HCT116 (cell line): ENCODE measurements at regions not wholly inside any gene's neighbourhood (a gene's known extent, or its start where the extent isn't known, plus 50 kb on each side); places are given as distances from the start of the nearest gene placed in this dataset.
"Not testable (repeated sequence)": the region's sequence is repeated elsewhere in the genome, so short reads cannot be mapped to it uniquely, and the experiment has no call there.

Experiments used
- ATAC-seq: fragments of 200-7000 bp; cut with Tn5 transposase; 2 replicates; pipeline ENCODE4 v1.9.1; 2020; ENCODE audit warnings: mild to moderate bottlenecking, moderate library complexity
- BruUV-seq: library from RNA; stranded (reverse); fragments of 400-500 nt; replicated peaks from 2 replicates; lab custom pipeline; 2021; lab: Mats Ljungman, UMichigan
- CTCF ChIA-PET: fragments of 300-600 bp; sonication (Branson Sonifier 250); formaldehyde crosslinking; loops from one replicate; lab custom pipeline; 2021; ENCODE audit warnings: antibody characterized with exemption; lab: Charles Lee
- POLR2A ChIA-PET: fragments of 300-600, 350-600 bp; sonication (Branson Sonifier 250); formaldehyde crosslinking; loops from one replicate; lab custom pipeline; 2021; ENCODE audit warnings: antibody characterized with exemption; lab: Charles Lee
- RAD21 ChIA-PET, 2 experiments: fragments of 300-600 bp; sonication (Branson Sonifier 250); formaldehyde crosslinking; loops; one replicate each; lab custom pipeline; 2023; ENCODE audit warnings: low total read pairs in 2 of 2; ENCODE audit not compliant: uncharacterized antibody in 2 of 2, unreplicated experiment in 2 of 2, low non-redundant PET in 1 of 2; lab: Charles Lee
- DNase-seq: peaks from one replicate; pipeline ENCODE4 v3.0.0-alpha.2; 2010; ENCODE audit warnings: low read depth, low spot score
- H2AFZ ChIP-seq: fragments of 200-600 bp; shearing (Covaris generic), sonication (generic); 2 replicates; pipeline ENCODE4 v1.6.1; 2017; ENCODE audit warnings: low read depth, mixed run types, mixed read lengths, antibody characterized with exemption, low read length; ENCODE audit not compliant: poor library complexity, severe bottlenecking
- H3K27ac ChIP-seq: 2 replicates; pipeline ENCODE4 v1.5.1; 2012; ENCODE audit warnings: low read depth, low read length
- H3K27me3 ChIP-seq: fragments of 200-600 bp; sonication (generic); 2 replicates; pipeline ENCODE4 v1.6.1; 2016; ENCODE audit warnings: mixed run types, low read length, mixed read lengths; ENCODE audit not compliant: insufficient read depth
- H3K36me3 ChIP-seq, 2 experiments: fragments of 200-500 bp in 1 of 2; fragments of 200-600 bp in 1 of 2; sonication (Bioruptor generic) in 1 of 2; sonication (generic) in 1 of 2; 2 replicates each; pipeline versions ENCODE4 v1.5.1 to v1.6.1; 2014 to 2016; ENCODE audit warnings: low read length in 2 of 2, inconsistent platforms in 1 of 2, mixed read lengths in 1 of 2, mixed run types in 1 of 2; ENCODE audit not compliant: insufficient read depth in 2 of 2, control insufficient read depth in 1 of 2
- H3K4me1 ChIP-seq, 2 experiments: fragments of 200-600 bp in 1 of 2; sonication (generic) in 1 of 2; 2 replicates each; pipeline versions ENCODE4 v1.5.1 to v1.6.1; 2012 to 2017; ENCODE audit warnings: low read length in 2 of 2, inconsistent platforms in 1 of 2, mild to moderate bottlenecking in 1 of 2, mixed read lengths in 1 of 2, mixed run types in 1 of 2, moderate library complexity in 1 of 2; ENCODE audit not compliant: insufficient read depth in 2 of 2, control insufficient read depth in 1 of 2
- H3K4me2 ChIP-seq: fragments of 200-600 bp; sonication (generic); 2 replicates; pipeline ENCODE4 v1.6.1; 2017; ENCODE audit warnings: mixed run types, low read length, mixed read lengths
- H3K4me3 ChIP-seq, 2 experiments: fragments of 200-600 bp in 1 of 2; sonication (generic) in 1 of 2; replicated peaks in 1 of 2; 2 replicates each; pipeline ENCODE4 v1.5.1; 2011 to 2016; ENCODE audit warnings: low read length in 2 of 2, control low read depth in 1 of 2, low read depth in 1 of 2, mild to moderate bottlenecking in 1 of 2, mixed read lengths in 1 of 2, mixed run types in 1 of 2
- H3K79me2 ChIP-seq: fragments of 200-600 bp; sonication (generic); 2 replicates; pipeline ENCODE4 v1.6.1; 2017; ENCODE audit warnings: mild to moderate bottlenecking, mixed run types, low read length, moderate library complexity, mixed read lengths; ENCODE audit not compliant: insufficient read depth
- H3K9ac ChIP-seq: fragments of 200-600 bp; sonication (generic); 2 replicates; pipeline ENCODE4 v1.6.1; 2016; ENCODE audit warnings: low read length, mixed read lengths
- H3K9me2 ChIP-seq: fragments of 200-600 bp; sonication (generic), shearing (Covaris generic); 2 replicates; pipeline ENCODE4 v1.6.1; 2017; ENCODE audit warnings: mixed run types, mild to moderate bottlenecking, moderate library complexity; ENCODE audit not compliant: insufficient read depth
- H3K9me3 ChIP-seq, 2 experiments: fragments of 200-500 bp in 1 of 2; fragments of 200-600 bp in 1 of 2; sonication (Bioruptor generic) in 1 of 2; sonication (generic) in 1 of 2; 2 replicates each; pipeline ENCODE4 v1.6.1; 2014 to 2017; ENCODE audit warnings: low read length in 2 of 2, mixed read lengths in 2 of 2, inconsistent platforms in 1 of 2, low read depth in 1 of 2, mild to moderate bottlenecking in 1 of 2, mixed run types in 1 of 2, moderate library complexity in 1 of 2; ENCODE audit not compliant: control insufficient read depth in 1 of 2, insufficient read depth in 1 of 2
- H4K20me1 ChIP-seq: fragments of 200-600 bp; sonication (generic), shearing (Covaris generic); 2 replicates; pipeline ENCODE4 v1.6.1; 2017; ENCODE audit warnings: mixed run types, mild to moderate bottlenecking, moderate library complexity; ENCODE audit not compliant: insufficient read depth
- CEBPB ChIP-seq: IDR thresholded peaks from 2 replicates; pipeline ENCODE4 v1.6.1; 2012; ENCODE audit warnings: low read depth
- EGR1 ChIP-seq: IDR thresholded peaks from 2 replicates; pipeline ENCODE4 v1.6.1; 2012; ENCODE audit warnings: low read depth
- ELF1 ChIP-seq: IDR thresholded peaks from 2 replicates; pipeline ENCODE4 v1.6.1; 2012; ENCODE audit warnings: low read depth, borderline replicate concordance
- EZH2phosphoT487 ChIP-seq: fragments of 200-600 bp; IDR thresholded peaks from 2 replicates; pipeline ENCODE4 v1.6.1; 2018; ENCODE audit warnings: antibody characterized with exemption, borderline replicate concordance
- FOSL1 ChIP-seq: IDR thresholded peaks from 2 replicates; pipeline ENCODE4 v1.6.1; 2012; ENCODE audit warnings: low read depth
- SIN3A ChIP-seq: IDR thresholded peaks from 2 replicates; pipeline ENCODE4 v1.6.1; 2012; ENCODE audit warnings: low read depth
- SRF ChIP-seq: IDR thresholded peaks from 2 replicates; pipeline ENCODE4 v1.6.1; 2012; ENCODE audit warnings: low read depth
- YY1 ChIP-seq: IDR thresholded peaks from 2 replicates; pipeline ENCODE4 v1.6.1; 2011; ENCODE audit warnings: low read length, low read depth, moderate library complexity, mild to moderate bottlenecking; ENCODE audit not compliant: insufficient replicate concordance; ENCODE audit errors: extremely low read depth
- ZNF274 ChIP-seq: fragments of 200-500 bp; sonication (Bioruptor generic); IDR thresholded peaks from 2 replicates; pipeline ENCODE4 v1.6.1; 2014; ENCODE audit warnings: mild to moderate bottlenecking, low read depth, low read length, inconsistent platforms
- intact Hi-C: fragments of 100-400 bp; cut with micrococcal nuclease; formaldehyde crosslinking; loops from 2 replicates; pipeline ENCODE4 v1.10.0; 2022
- TF ChIP-seq, protein P1 (sequence below): IDR thresholded peaks from 2 replicates; pipeline ENCODE4 v1.6.1; 2012; ENCODE audit warnings: low read depth

DNA sequence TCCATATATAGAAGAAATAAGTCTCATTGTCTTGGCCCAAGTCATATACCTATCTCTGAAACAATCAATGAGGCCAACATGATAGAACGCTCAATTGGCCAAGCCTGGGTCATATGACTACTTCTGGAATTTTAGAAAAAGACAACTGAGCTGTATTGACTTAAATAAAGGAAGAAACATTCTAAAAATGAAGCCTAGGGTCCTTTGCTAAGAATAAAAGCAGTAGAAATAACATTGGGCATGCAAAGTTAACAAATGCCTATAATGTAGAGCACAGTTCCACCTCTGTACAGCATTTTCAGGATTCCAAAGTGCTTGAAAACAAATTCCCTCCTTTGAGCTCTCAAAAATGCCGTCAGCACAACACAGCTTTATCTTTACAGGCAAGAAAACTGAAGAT lies 391.8 kb downstream of the PRELID2 start:
- Histone ChIP-seq H4K20me1 (no peaks in the 10 kb centered on the region), H3K4me1 (no peaks in the 10 kb centered on the region), H2AFZ (no peak overlapping the region)
- no TSS peak for BruUV-seq
- intact Hi-C loops = no loop called here
- RAD21 ChIA-PET = no interaction called here
- CTCF ChIA-PET = no interaction called here
- TF ChIP-seq, protein P1, sequence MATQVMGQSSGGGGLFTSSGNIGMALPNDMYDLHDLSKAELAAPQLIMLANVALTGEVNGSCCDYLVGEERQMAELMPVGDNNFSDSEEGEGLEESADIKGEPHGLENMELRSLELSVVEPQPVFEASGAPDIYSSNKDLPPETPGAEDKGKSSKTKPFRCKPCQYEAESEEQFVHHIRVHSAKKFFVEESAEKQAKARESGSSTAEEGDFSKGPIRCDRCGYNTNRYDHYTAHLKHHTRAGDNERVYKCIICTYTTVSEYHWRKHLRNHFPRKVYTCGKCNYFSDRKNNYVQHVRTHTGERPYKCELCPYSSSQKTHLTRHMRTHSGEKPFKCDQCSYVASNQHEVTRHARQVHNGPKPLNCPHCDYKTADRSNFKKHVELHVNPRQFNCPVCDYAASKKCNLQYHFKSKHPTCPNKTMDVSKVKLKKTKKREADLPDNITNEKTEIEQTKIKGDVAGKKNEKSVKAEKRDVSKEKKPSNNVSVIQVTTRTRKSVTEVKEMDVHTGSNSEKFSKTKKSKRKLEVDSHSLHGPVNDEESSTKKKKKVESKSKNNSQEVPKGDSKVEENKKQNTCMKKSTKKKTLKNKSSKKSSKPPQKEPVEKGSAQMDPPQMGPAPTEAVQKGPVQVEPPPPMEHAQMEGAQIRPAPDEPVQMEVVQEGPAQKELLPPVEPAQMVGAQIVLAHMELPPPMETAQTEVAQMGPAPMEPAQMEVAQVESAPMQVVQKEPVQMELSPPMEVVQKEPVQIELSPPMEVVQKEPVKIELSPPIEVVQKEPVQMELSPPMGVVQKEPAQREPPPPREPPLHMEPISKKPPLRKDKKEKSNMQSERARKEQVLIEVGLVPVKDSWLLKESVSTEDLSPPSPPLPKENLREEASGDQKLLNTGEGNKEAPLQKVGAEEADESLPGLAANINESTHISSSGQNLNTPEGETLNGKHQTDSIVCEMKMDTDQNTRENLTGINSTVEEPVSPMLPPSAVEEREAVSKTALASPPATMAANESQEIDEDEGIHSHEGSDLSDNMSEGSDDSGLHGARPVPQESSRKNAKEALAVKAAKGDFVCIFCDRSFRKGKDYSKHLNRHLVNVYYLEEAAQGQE = no peak
- no peak for TF ChIP-seq ELF1
- no peak for TF ChIP-seq EZH2phosphoT487
- no peak for TF ChIP-seq SRF
- no peak for TF ChIP-seq YY1
- TF ChIP-seq SIN3A = no peak
- TF ChIP-seq EGR1 = no peak
- no peak for TF ChIP-seq ZNF274
- TF ChIP-seq CEBPB = no peak
- TF ChIP-seq FOSL1 = no peak
- TF ChIP-seq, all 23 proteins: peak for 0
- POLR2A ChIA-PET = no interaction called here
- Histone ChIP-seq H3K9me3 (no peaks in the 10 kb centered on the region), H3K27me3 (no peaks in the 10 kb centered on the region), H3K79me2 (no peaks in the 10 kb centered on the region), H3K36me3 (no peaks in the 10 kb centered on the region), H3K9ac (no peak overlapping the region), H3K9me2 (no peaks in the 10 kb centered on the region), H3K4me3 (no peak overlapping the region), H3K4me2 (no peak overlapping the region), H3K27ac (no peak overlapping the region)
- ATAC-seq = no peak
- DNase-seq = no peak

DNA sequence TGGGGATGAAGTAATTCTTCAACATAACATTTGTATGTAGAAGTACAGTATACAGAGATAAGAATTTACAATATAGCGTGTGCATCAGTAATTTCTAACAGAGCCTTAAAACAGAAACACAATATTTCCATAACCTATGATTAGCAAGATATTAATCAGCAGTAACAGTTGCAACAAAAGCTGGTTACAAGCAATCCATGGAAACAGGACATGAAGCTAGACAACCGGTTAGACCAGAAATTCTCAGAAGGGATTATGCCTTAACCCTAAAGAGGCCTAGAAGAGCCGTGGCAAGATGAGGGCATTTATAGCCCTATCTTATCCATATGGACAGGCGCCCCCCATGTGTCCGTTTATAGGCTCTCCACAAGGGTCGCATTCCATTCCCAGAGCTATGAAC lies 392.5 kb downstream of the PRELID2 start:
- CTCF ChIA-PET, H3K4me3 ChIP-seq, RAD21 ChIA-PET, H3K4me1 ChIP-seq, H4K20me1 ChIP-seq, H3K9me2 ChIP-seq, H3K27me3 ChIP-seq, H2AFZ ChIP-seq, DNase-seq, POLR2A ChIA-PET, H3K9me3 ChIP-seq, BruUV-seq, H3K4me2 ChIP-seq, ATAC-seq, H3K9ac ChIP-seq, intact Hi-C loops, H3K27ac ChIP-seq, H3K79me2 ChIP-seq, H3K36me3 ChIP-seq: not testable (repeated sequence)
